ENCODE measurements at regions not wholly inside any gene's neighbourhood (a gene's known extent, or its start where the extent isn't known, plus 50 kb on each side); places are given as distances from the start of the nearest gene placed in this dataset.

DNA sequence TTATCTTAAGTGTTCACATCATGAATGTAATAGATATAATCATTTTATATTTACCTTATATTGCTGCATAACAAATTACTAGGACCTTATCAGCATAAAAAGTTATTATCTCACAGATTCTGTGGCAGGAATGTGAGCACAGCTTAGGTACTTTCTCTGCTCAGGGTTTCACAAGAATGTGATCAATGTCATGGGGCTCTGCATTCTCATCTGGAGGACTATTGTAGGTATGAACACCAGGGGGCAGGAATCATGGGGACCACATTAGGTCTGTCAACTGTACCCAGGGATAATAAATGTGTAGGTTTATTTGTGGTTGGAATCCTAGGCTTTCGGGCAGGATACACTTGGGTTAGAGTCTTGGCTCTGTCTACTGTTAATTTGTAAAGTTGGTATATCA, 519.2 kb downstream of the ARAP2 start:
- DNase-seq: no peak

DNA sequence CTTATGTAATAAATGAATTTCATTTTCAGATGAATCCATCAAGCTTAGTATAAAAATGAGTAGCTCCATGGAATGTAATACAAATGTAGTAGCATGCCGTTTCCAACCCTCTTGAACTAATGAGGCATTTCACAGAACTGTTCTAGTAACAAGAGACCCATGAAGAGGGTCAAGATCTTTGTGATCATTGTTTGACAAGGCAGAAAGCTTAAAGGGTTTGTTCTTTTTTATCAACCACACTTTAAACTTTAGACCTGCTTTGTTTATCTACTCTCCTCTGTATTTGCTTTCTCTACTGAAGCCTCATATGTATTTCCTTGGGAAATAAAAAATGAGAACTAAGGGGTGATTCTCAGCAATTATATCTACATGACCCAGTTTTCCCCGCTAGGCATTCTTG, 513.9 kb downstream of the ARAP2 start:
- no peak for DNase-seq

DNA sequence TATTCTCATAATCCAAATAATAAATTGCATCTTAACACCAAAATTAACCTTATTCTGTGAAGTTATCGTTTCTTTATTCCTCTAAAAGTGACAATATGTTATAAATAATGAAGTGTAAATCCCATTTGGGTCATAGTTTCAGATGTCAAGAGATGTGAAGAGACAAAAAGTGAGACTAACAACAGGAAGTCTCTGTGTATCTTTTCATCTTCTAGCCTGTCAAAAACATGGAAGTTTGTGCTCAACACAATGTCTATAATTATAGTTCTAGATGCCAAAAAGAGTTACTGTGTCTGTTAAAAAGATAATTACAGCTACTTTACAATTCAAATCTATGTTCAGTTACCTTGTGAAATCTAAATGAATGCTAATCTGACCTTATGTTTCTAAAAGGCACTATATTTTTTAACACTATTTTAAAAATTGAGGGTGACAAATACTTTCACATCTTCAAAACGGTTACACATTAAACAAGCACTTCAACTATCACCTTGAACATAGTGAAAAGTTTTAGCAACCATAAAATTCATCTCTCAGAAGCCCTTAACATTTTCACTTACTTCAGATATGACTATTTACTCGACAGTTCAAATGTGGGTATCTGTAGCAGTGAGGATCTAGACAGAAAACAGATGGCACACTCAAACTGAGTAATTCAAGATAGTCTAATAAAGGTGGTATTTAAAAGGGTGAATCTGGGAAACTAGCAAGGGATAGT, 509.8 kb downstream of the ARAP2 start:
- no peak for DNase-seq

- DNase-seq: no peak
These were observed 505.0 kb downstream of the ARAP2 start for GRCh38 chr4:35739308-35739707.

DNA sequence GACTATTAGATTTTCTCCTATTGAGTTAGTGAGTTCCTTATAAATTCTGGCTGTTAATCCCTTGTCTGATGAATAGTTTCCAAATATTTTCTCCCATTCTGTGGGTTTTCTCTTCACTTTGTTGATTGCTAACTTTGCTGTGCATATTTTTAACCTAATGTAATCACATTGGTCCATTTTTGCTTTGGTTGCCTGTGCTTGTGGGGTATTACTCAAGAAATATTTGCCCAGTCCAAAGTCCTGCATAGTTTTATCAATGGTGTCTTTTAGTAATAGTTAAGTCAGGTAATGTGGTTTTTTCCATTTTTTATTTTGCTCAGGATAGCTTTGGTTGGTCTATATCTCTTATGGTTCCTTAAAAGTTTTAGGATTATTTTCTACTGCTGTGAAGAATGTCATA, 490.3 kb downstream of the ARAP2 start:
- DNase-seq: no peak

GRCh38 chr4:35757836-35758235, 486.5 kb downstream of the ARAP2 start:
- DNase-seq: no peak

GRCh38 chr4:35760807-35761206, 483.5 kb downstream of the ARAP2 start:
- no peak for DNase-seq

GRCh38 chr4:35771571-35771970, 472.7 kb downstream of the ARAP2 start:
- no peak for DNase-seq

DNA sequence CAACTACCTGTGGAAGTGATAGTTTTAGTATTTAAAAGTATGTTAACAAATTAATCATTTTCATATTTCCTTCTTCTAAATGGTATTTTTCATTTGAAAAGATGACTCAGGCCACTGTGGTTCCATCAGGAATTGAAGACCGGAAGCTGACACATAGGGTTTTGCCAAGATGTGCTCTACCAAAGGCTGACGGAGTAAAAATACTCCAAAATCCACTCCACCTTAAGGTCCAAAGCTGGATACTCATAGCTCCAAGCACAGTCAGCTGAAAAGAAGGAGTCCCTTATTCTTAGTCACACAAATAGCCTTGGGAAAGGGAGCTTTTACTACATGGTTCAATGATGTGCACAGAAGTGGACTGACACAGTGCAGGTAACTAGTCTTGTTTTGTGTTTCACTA, 472.0 kb downstream of the ARAP2 start:
- no peak for DNase-seq

DNA sequence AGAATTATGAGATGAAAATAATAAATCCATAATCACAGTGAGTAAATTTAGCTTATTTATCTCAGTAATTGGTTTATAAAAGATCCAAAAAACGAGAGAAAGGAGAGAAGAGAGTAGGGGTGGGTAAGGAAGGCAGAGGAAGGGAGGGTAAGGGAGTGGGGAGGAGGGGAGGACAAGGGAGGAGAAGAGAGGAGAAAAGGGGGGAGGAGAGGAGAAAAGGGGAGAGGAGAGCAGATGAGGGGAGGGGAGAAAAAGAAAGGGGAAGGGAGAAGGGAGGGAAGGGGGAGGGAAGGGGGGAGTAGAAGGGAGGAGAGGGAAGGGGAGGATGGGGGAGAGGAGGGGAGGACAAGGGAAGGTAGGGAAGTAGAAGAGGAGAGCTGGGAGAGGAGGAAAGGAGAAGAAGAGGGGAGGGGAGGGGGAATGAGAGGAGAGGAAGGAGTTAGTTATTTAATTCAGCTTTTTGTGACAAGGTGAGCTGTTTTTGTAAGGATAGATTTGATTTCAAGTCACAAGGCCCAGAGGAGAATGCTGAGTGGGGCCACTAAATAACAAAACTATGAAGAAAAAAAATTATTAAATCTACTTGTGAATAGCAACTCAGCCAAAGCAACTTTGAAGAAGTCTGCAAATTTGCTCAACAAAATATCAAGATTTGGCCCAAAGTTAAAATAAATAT, 454.3 kb downstream of the ARAP2 start:
- DNase-seq: no peak

DNA sequence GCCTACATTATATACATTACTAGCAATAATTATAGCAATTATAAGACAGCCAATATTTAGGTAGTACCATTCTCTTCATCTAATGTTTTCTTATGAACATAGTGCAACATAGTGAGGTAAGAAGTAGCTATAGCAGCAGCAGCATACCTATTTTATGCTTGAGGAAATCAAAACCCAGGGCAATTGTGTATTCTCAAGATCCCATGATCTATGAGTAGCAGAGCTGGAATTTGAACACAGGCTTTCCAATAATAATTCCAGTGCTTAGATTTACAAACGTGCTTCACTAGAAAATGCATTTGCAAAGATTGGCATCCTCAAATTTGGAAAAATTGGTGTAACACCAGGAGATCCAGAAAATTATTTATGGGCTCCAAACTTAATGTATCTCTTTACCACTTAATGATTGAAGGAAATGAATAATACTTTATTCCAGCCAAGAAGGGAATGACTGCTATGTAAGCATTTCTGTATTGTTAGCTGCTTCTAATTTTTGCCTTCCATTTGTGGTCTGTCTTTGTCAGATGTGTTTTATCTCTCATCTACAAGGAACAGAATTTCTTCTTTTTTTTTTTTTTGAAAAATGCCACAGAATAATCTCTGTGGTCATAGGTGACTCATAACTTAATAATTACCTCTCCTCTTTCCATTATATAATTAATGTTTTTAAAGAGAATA, 451.1 kb downstream of the ARAP2 start:
- DNase-seq: no peak

DNA sequence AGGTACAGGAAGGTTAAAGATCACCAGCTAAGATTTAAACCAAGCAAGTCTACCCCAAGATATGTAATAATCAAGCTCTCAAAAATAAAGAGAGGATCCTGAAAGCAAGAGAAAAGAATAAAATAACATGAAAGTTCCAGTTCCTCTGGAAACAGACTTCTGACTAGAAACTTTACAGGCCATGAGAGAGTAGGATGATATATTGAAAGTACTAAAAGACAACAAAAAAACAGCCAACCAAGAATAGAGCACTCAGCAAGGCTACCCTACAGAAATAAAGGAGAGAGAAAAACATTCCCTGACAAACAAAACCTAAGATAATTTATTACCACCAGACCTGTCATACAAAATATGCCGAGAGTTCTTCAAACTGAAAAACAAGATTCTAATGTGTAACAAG, 450.5 kb downstream of the ARAP2 start:
- DNase-seq: no peak

GRCh38 chr4:35800669-35801068, 443.6 kb downstream of the ARAP2 start:
- no peak for DNase-seq

DNA sequence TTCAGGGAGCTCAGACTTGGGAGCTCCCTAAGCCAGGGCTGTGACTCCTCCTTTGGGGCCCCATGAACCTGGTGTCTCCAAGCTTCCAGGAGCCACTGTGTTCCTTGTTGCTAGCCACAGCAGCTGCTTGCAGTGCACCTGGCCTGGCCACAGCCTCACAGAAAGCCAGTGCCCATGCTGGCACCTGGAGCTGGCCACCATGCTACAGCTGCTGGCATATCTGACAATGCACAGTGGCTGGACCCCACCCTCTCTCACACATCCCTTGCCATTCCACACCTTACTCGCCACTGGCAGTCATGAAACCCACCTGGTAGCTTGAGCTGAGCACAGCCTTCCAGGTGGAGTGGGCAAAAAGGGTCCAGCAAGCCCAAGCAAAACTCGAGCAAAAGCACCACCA, 441.7 kb downstream of the ARAP2 start:
- no peak for DNase-seq

GRCh38 chr4:35818520-35818919, 425.8 kb downstream of the ARAP2 start:
- DNase-seq: no peak

DNA sequence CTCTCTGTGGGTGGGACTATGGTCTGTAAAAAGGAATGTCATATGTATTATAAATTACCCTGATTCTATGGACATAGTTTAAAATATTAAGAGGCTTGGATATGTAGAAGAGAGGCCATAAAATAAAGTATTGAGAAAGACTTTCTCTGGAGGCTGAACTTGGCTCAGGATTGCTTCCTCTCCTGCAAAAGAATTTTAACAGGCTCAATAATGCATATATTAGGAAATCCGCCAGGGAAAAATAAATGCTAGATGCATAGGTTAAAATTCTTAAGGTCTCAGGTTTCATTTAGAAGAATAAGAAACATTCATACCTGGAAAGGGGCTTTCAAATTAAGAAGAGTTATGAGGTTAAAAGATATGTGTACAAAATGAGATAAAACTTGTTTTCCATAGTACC, 424.3 kb downstream of the ARAP2 start:
- DNase-seq: no peak

- no peak for DNase-seq
These were observed 420.1 kb downstream of the ARAP2 start for GRCh38 chr4:35824231-35824630.

- DNase-seq: no peak
These were observed 408.4 kb downstream of the ARAP2 start for GRCh38 chr4:35835893-35836292.

GRCh38 chr4:35836596-35836995, 407.7 kb downstream of the ARAP2 start:
- DNase-seq: no peak

GRCh38 chr4:35867057-35867456, 377.3 kb downstream of the ARAP2 start:
- DNase-seq: no peak

GRCh38 chr4:35872273-35872672, 372.0 kb downstream of the ARAP2 start:
- DNase-seq: no peak

- no peak for DNase-seq
These were observed 364.8 kb downstream of the ARAP2 start for GRCh38 chr4:35879479-35879878.

DNA sequence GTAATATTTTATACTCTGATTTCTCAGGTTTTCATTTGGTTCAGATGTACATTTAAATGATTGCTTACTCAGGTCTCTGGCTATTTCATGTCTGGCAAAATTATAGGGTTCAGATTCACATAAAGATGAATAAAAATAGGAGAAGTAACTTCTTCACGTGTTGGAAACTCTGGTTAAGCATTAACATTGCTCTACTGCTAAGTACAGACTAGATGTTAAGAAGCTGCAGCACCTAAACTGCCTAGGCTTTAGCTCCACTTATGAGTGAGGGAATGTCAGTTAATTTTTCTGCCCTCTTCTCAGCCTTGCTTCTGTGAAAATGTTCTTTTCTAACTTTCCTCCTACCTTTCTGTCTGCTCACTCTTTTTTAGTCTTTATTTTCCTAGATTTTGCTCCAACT, 361.2 kb downstream of the ARAP2 start:
- no peak for DNase-seq

DNA sequence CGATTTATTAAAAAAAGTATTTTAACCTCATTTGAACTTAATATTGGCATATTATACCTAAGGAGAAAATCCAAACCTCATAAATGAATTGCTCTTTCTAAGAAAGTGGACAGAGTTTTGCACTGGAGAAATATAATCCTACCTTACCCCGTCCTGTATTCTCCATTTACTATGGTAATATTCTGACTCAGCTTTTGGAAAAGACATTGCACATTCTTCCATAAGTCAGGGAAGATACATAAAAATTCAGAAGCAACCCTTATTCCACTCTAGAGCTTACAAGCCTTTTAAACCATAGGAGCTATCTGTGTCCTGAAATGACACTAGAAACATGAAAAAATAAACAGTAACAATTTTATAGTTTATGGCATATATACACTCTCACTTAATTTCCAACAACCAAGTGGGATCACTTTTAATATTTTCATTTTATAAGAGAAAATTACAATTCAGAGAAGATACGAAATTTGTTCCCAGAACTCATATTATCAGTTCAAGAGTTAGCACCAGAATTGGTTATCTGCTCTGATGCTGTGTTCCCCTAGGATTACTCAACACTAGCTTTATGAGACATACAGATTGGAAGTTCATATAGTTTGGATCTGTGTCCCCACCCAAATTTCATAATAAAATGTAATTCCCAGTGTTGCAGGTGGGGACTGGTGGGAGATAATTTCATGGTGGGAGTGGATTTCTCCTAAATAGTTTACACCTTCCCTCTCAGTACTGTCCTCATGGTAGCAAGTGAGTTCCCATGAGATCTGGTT, 359.4 kb downstream of the ARAP2 start:
- no peak for DNase-seq

Data from NCI-H1436 treated with DMSO at 0.1 percent for 48 hours (cell line).